AG04449 (cell line): ENCODE measurements at regions not wholly inside any gene's neighbourhood (a gene's known extent, or its start where the extent isn't known, plus 50 kb on each side); places are given as distances from the start of the nearest gene placed in this dataset.

Experiments used
- CTCF ChIA-PET: fragments of 350-600 bp; formaldehyde crosslinking; extraction: SDS; loops from one replicate; lab custom pipeline; 2021; ENCODE audit warnings: antibody characterized with exemption; lab: Yijun Ruan, JAX
- POLR2A ChIA-PET: fragments of 400-600, 350-600 bp; formaldehyde crosslinking; extraction: SDS; loops from one replicate; lab custom pipeline; 2020; ENCODE audit warnings: antibody characterized with exemption, inconsistent platforms; lab: Yijun Ruan, JAX
- DNase-seq: peaks from one replicate; pipeline ENCODE4 v3.0.0-alpha.2; 2010; ENCODE audit warnings: low read depth, low spot score
- H3K4me3 ChIP-seq: 2 replicates; pipeline ENCODE4 v1.5.1; 2011; ENCODE audit warnings: low read depth, mild to moderate bottlenecking, control low read depth, low read length
- TF ChIP-seq, protein P1 (sequence below): IDR thresholded peaks from one replicate; pipeline ENCODE4 v1.5.1; 2011; ENCODE audit warnings: mild to moderate bottlenecking, moderate library complexity, low read length, control low read depth, inconsistent platforms; ENCODE audit not compliant: insufficient read depth; ENCODE audit errors: missing control alignments

DNA sequence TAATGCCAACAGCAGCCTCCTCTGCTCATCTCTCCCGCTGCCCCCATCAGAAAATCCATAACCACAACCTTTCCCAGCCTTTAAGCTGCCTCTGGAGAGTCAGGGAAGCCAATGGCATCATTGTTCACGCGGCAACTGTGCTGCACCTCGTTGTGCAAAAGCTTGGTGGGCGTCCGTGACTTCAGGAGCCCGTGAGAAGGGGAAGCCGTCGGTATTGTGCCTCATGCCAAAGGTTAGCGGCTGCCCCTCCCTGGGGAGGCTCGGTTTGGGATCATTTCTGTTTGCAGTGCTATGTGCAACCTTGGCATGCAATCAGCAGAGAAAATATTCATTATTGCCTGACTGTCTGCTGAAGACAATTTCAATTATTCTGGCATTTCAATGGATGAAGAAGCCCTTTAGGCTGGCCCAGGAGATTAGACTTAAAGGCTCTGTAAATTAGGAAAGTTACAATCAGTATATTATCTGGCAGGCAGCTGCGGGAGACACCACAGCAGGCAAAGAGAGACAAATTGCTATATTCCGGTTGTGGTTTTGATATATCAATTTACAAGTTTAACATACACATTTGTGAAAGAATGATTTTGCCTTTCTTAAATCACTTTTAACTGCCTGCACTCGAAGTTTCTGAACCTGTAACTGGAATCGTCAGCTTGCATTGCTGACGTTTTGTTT lies 244.5 kb downstream of the GATA3 start:
- no peak for DNase-seq
- ChIA-PET POLR2A (no interaction called here), CTCF (no interaction called here)
- TF ChIP-seq, protein P1, sequence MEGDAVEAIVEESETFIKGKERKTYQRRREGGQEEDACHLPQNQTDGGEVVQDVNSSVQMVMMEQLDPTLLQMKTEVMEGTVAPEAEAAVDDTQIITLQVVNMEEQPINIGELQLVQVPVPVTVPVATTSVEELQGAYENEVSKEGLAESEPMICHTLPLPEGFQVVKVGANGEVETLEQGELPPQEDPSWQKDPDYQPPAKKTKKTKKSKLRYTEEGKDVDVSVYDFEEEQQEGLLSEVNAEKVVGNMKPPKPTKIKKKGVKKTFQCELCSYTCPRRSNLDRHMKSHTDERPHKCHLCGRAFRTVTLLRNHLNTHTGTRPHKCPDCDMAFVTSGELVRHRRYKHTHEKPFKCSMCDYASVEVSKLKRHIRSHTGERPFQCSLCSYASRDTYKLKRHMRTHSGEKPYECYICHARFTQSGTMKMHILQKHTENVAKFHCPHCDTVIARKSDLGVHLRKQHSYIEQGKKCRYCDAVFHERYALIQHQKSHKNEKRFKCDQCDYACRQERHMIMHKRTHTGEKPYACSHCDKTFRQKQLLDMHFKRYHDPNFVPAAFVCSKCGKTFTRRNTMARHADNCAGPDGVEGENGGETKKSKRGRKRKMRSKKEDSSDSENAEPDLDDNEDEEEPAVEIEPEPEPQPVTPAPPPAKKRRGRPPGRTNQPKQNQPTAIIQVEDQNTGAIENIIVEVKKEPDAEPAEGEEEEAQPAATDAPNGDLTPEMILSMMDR, result no peak
- H3K4me3 ChIP-seq, result no peak overlapping the region

DNA sequence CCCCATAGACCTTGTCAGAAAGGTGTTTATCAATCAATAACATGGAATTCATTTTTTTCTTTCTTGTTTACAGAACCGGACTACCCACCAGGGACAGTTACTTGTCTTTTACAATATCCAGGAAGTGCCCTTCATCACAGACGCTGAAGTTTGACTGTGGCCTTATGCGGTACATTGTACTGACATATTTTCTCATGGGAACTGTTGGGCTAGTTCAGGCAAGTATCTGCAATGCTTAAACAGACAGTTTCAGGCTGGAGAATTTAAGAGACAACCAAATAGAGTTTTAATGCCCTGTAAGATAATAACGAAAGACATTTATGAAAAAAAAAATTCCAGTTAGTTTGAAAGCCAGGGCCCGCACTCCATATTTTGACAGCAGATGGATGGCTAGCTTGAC lies 246.4 kb downstream of the GATA3 start:
- no peak for DNase-seq
- H3K4me3 ChIP-seq, result no peak overlapping the region
- POLR2A ChIA-PET, result no interaction called here
- CTCF ChIA-PET, result no interaction called here
- TF ChIP-seq, protein P1, result no peak

DNA sequence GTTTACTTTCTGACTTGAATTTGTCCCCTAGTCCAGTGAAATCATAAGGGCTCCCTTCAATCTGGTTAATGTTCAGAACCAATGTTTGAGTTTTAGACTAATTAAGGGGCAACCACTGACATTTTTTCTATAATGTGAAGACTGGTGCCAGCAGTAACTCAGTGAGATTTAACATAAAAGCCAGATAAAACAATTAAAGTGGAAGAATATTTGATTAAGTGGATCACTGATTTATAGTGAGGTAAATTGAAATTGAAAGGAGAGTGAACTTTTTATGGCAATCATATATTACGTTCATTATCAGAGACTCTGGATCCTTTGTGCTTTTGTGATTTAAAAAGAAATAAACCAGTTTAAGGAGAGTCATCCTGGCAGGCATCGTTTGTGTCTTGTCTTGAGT lies 246.8 kb downstream of the GATA3 start:
- TF ChIP-seq, protein P1, result no peak
- ChIA-PET CTCF (no interaction called here), POLR2A (no interaction called here)
- DNase-seq, result no peak
- no peak overlapping the region for H3K4me3 ChIP-seq

DNA sequence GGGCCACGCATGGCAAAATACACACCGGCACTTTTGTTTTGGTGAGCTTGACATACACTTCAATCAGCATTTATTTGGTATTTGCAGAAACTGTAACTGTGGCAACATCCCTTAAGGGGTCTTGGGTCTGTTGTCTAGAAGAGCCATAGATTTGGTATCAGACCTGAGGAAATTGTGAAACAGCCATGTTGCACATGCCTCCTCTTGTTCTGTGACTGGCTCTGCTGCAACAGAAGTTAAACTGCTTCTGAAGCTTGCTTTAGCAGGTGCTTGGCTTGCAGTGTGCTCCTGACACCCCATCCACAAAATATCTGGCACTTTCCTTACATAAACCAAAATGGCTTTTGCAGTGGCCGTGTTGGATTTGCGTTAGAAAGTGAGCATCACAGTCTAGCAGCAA lies 247.3 kb downstream of the GATA3 start:
- TF ChIP-seq, protein P1, result no peak
- DNase-seq, result no peak
- POLR2A ChIA-PET, result no interaction called here
- no peak overlapping the region for H3K4me3 ChIP-seq
- CTCF ChIA-PET, result no interaction called here

DNA sequence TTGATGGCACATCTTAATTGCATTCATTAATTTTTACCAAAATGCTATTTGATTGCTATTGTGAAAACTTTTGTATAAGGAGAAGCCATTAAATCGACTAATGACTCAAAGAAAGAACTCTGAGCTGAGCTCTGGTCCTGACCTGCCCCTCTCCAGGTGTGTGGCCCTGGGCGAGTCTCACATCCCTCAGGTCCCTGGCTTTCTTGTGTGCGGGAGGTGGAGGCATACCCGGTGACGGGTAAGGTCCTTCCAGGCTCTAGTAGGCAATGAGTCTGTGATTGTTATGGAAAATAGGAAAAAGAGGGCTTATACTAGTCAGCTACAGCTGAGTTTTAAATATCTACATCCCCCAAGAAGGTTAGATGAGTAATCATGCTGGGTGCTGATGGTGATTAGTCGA lies 248.1 kb downstream of the GATA3 start:
- POLR2A ChIA-PET, result no interaction called here
- CTCF ChIA-PET, result no interaction called here
- no peak for DNase-seq
- no peak overlapping the region for H3K4me3 ChIP-seq
- TF ChIP-seq, protein P1, result no peak

DNA sequence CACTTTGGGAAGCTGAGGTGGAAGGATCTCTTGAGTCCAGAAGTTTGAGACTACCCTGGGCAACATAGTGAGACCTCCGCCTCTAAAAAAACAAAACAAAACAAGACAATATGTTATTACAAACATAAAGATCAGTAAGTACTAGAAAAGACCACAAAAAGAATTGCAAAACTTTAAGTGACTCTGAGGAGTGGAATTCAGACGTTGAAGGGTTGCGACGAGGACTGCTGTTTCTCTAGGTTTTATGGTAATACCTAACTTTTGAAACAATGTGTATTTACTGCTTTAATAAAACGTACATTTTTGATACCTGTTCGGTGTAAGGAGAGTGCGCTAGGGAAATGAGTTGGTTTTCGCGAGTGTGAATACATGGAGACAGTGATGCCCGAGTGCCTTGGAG lies 250.4 kb downstream of the GATA3 start:
- POLR2A ChIA-PET, result no interaction called here
- no peak for DNase-seq
- CTCF ChIA-PET, result no interaction called here

More for the DNA sequence above, 250.4 kb downstream of the GATA3 start:
- TF ChIP-seq, protein P1, result no peak
- no peak overlapping the region for H3K4me3 ChIP-seq
